Forelimb muscle (tissue), 1 donor: ENCODE measurements at regions not wholly inside any gene's neighbourhood (a gene's known extent, or its start where the extent isn't known, plus 50 kb on each side); places are given as distances from the start of the nearest gene placed in this dataset.
A peak's percentile ranks its signal among the peaks of the same experiment; 100 is the strongest.
"Not testable (repeated sequence)": the region's sequence is repeated elsewhere in the genome, so short reads cannot be mapped to it uniquely, and the experiment has no call there.

Experiments
- DNase-seq: peaks from one replicate; pipeline ENCODE4 v3.0.0-alpha.2; 2013; ENCODE audit warnings: low read depth

GRCh38 chr5:92703976-92704375 is 877.0 kb downstream of the NR2F1-AS1 start:
- DNase-seq, result no peak

DNA sequence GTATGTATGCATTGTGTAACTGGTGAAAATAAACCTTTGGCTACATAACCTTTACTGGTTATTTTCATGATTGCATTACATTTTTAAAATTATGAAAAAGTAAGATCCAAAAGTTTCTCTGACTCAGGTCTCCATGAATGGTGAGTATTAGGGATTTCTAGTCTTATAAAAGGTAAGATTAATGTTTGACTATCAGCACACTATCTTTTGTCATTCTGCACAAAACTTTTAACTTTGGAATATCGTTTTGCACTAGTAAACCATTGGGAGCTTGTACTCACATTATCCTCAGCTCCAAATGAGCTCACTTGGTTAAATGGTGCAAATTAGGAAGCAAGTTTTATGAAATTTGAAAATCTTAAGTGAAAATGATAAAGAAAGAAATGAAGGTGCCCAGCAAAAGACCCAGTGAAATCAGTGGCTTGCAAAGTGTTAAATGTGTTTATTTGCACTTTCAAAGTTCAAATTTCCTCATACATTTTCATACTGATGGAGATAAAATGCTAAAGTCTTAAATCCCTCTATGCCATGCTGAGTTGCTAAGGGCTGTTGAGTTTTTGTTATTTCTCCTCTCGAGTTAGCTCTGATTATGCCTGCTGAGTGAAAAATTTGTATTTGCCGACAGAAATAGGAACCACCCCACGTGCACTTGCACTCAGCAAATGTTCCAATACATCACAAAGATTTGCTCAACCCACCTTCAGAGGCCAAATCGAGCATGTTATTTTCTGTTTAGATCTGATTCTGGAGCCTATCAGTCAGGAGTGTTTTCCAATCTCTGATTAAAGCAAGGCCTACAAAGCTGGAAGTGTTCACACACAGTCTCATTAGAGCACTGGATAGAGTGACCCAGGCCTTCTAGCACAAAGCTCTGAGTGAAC is 885.7 kb downstream of the NR2F1-AS1 start:
- no peak for DNase-seq

DNA sequence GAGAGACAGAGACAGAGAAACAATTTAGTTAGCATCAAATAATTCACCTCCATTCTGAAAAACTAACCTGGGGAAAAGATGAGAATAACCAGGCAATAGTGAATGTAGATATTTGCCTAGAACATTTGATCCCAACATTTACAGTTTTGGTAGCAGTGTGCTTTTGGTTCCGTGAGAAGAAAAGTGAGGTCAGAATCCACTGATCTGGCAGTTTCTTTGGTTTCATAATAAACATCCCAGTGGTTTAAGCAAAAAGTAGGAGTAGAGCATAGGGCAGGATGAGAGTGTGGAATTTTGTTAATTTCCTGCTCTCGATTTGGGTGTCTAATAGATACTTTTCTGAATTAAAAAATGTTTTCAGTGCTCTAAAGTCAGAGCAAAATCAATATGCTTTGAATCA is 887.0 kb downstream of the NR2F1-AS1 start:
- no peak for DNase-seq

GRCh38 chr5:92691955-92692354 is 889.1 kb downstream of the NR2F1-AS1 start:
- DNase-seq, result not testable (repeated sequence)

- peak; percentile 26 for DNase-seq
These were observed 892.9 kb downstream of the NR2F1-AS1 start for GRCh38 chr5:92687821-92688722.

DNA sequence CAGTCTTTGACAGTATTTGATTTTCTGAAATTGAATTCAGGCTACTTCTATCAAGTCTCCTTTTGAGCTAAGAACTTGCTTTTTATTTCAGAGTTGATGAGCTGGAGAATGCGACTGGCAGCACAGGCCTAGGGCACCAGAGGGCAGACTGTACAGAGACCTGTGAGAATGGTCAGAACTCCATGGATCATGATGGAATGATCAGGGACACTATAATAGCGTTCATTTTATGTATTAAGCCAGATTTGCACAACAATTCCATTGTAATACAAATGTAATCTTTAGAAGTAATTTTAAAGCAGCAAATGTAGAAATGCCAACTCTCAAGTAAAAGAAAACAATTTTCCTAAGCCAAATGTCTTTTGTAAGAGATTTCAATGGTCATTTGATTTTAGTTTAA is 902.4 kb downstream of the NR2F1-AS1 start:
- DNase-seq, result no peak

- no peak for DNase-seq
These were observed 904.5 kb downstream of the NR2F1-AS1 start for GRCh38 chr5:92676215-92677165.

DNA sequence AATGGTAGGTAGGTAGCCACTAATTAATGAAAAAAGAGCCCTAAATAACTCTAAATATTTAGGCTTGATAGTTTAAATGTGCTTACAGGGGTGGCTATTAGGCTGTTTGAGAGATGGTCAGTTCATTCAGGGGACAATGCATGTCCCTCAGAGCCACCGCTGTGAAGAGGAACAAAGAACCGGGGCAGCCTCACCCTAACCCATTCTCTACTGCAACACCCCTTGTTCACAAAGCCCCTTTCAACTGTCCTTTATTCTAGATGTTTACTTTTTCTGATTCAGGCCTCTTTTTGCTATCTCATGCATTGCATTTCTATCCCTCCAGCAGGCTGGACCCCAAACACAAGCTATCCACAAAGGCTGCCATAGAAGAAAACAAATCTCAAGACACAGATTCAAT is 906.7 kb downstream of the NR2F1-AS1 start:
- no peak for DNase-seq

- no peak for DNase-seq
These were observed 915.5 kb downstream of the NR2F1-AS1 start for GRCh38 chr5:92665506-92665905.

DNA sequence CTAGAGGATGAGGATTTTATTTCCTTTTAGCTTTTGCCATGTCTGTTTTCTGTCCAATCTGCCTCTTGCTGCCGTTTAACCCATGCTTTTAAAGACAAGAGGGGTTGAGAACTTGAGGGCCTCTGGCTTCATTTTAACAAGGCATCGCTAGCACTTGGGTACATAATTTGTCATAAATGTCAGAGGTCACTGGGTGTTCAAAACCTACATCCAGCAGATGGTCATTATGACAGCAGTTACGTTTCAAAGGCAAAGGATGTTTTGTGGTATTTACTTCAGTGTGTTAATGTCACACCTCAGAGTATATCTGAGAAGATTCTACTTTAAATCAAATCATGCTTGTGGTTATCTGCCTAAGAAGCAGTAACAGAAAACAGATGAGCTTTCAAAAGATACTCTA is 918.3 kb downstream of the NR2F1-AS1 start:
- DNase-seq, result no peak

GRCh38 chr5:92659246-92659645 is 921.8 kb downstream of the NR2F1-AS1 start:
- no peak for DNase-seq

DNA sequence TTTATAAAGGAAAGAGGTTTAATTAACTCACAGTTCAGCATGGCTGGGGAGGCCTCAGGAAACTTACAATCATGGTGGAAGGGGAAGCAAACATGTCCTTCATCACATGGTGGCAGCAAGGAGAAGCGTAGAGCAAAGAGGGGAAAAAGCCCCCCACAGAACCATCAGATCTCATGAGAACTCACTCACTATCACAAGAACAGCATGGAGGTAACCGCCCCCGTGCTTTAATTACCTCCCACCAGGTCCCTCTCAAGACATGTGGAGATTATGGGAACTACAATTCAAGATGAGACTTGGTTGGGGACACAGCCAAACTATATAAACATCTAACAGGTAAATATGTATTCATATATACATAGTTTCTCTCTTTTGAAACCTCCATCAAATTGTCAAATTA is 926.4 kb downstream of the NR2F1-AS1 start:
- not testable (repeated sequence) for DNase-seq

DNA sequence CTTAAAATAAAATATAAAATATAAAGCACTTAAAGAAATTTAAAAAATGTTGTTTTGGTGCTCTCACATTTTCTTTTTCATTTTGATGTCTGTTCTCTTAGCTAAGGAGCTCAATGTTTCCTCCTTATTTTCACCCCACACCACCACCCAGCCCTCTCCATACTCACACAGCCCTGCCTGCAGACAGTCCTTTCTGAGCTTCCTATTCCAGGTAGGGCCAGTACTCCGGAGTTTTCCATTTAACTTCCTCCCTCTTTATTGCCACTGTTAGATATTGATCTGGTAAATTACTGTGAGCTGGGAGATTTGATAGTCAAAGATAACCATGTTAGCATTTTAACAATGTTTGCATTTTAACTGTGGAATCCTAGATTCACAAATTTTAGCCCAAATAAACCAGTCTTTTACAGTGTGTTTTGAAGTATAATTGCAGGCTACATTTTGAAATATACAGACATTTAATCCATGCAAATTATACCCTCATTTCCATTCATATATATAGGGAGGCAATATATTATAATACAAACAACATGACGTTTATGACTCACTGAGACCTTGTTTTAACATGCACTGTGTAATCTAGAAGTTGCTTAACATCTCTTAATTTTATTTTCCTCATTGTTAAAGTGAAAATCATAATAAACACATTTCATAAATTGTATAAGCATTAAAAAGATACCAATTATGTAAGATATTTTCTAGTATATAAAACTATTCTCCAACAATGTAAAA is 927.1 kb downstream of the NR2F1-AS1 start:
- no peak for DNase-seq

DNA sequence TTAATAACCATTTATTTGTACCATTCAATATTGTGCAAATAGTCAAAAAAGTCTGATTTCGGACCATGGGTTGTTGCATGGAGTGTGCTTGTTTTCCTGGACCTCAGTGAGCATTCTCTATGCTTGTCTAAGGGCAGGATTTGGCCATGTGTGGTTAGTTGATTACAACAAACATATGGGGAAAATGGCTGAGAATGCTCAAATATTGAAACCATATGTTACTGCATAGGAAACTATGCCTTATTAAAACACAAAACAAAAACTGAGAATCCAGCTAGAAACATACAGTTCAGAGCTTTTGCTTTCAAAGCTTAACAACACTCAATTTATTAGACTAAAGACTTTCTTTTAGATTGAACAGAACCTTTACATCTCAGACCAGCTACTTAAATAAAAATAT is 928.3 kb downstream of the NR2F1-AS1 start:
- DNase-seq, result peak; percentile 29

DNA sequence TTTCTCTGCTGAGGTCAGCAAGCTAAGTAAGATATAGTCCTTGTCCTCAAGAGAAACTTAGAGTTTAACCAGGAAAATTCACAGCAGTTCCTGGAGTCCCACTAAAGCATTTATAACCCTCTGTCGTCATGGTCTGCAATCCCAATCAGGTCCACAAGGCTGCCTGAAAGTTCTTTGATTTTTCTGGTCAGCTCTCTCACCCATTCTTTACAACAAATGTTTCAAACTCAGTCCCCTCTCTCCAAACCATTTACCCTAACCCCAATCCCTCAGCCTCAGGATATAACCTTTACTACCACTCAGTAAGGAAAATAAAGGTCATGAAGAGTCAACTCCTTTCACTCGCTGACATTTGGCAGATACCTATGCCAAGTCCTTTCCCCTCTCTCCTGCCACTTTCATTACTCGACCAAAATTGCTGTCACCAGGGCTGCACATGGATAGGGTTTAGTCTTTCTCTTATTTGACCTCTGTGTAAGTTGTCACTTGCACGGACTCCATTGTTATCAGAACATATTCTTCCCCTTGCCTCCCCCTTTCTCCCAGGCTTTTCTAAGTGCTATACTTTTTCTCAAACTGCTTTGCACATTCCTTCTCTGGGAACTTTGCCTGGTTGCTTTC is 936.6 kb downstream of the NR2F1-AS1 start:
- no peak for DNase-seq

- peak; percentile 31 for DNase-seq
These were observed 939.7 kb downstream of the NR2F1-AS1 start for GRCh38 chr5:92641031-92641962.

DNA sequence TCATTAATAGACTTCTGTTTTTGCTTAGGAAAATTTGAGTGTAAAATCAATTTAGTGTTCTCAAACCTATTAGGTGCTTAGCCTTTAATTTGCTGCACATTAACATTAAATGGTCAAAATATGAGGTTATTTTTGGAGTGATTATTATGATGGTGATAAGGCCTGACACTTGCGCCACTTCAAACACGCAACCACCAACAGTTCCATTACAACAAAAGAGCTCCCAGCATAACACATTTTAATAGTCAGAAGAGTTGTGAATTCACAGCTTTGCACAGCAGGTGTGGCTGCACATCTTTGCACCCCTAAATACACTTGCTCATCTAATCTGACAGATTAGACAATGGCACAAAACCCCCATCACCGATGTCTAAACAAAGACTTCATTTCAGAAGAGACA is 940.7 kb downstream of the NR2F1-AS1 start:
- no peak for DNase-seq

GRCh38 chr5:92637960-92638359 is 943.1 kb downstream of the NR2F1-AS1 start:
- no peak for DNase-seq

DNA sequence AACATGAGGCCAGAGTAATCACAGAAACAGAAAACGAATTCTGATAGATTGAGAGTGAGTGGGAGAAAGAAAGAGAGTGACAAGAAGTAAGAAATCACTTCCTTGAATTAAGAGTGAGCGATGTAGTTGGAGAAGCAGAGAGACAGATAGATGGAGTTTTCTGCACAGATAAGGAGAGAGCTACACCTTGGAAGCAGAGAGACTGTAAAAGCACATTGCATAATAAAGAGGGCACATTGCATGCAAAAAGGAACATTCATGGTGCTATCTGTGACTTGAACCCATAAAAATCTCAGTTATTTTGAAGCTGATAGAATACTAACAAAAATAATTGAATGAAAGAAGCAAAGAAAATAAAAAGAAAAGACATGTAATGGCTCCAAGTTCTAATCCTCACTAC is 943.8 kb downstream of the NR2F1-AS1 start:
- DNase-seq, result no peak
